ENCODE measurements at regions not wholly inside any gene's neighbourhood (a gene's known extent, or its start where the extent isn't known, plus 50 kb on each side); places are given as distances from the start of the nearest gene placed in this dataset.

DNA sequence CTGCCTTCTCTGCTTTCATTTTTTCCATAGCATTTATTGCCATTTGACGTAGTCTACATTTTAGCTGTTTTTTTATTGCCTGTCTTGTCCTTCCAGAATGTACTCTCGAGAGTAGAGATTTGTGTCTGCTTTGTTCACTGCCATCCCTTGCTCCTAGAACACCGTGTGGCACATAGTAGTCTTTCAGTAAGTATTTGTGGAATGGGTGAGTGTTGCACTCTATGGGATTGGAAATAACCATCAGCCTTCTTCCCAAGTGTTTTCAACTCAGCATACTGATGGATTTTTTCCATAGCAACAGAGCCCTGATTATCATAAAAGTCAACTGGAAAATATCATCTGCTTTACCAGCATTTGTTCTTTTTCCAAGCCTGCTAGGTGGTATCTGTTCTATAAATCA lies 462.6 kb downstream of the ENC1 start:
- Histone ChIP-seq H3K27ac (no peak overlapping the region), H3K9me3 (ENCODE audit: control insufficient read depth, low read length) (no peaks in the 10 kb centered on the region), H3K27me3 (ENCODE audit: control insufficient read depth, insufficient read depth, low read length) (no peaks in the 10 kb centered on the region), H3K4me2 (ENCODE audit: low read length) (no peak overlapping the region), H2AFZ (no peak overlapping the region), H3K9ac (no peak overlapping the region), H3K4me1 (no peaks in the 10 kb centered on the region), H3K79me2 (no peaks in the 10 kb centered on the region), H3K36me3 (ENCODE audit: control insufficient read depth, insufficient read depth, low read length) (no peaks in the 10 kb centered on the region), H3K4me3 (ENCODE audit: low read depth, low read length) (no peak overlapping the region)
- TF ChIP-seq, protein P1, sequence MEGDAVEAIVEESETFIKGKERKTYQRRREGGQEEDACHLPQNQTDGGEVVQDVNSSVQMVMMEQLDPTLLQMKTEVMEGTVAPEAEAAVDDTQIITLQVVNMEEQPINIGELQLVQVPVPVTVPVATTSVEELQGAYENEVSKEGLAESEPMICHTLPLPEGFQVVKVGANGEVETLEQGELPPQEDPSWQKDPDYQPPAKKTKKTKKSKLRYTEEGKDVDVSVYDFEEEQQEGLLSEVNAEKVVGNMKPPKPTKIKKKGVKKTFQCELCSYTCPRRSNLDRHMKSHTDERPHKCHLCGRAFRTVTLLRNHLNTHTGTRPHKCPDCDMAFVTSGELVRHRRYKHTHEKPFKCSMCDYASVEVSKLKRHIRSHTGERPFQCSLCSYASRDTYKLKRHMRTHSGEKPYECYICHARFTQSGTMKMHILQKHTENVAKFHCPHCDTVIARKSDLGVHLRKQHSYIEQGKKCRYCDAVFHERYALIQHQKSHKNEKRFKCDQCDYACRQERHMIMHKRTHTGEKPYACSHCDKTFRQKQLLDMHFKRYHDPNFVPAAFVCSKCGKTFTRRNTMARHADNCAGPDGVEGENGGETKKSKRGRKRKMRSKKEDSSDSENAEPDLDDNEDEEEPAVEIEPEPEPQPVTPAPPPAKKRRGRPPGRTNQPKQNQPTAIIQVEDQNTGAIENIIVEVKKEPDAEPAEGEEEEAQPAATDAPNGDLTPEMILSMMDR (IDR thresholded peaks at IDR 0.05), result no peak

GRCh38 chr5:74174366-74174765 lies 466.2 kb downstream of the ENC1 start:
- TF ChIP-seq, protein P1 (IDR thresholded peaks at IDR 0.05), result no peak
- Histone ChIP-seq H3K9ac (no peak overlapping the region), H3K27ac (no peak overlapping the region)

GRCh38 chr5:74173665-74174064 lies 466.9 kb downstream of the ENC1 start:
- H3K4me3 ChIP-seq (ENCODE audit: low read depth, low read length), result no peak overlapping the region
- no peaks in the 10 kb centered on the region for H3K4me1 ChIP-seq
- no peaks in the 10 kb centered on the region for H3K27me3 ChIP-seq (ENCODE audit: control insufficient read depth, insufficient read depth, low read length)
- no peaks in the 10 kb centered on the region for H3K9me3 ChIP-seq (ENCODE audit: control insufficient read depth, low read length)
- no peak overlapping the region for H3K4me2 ChIP-seq (ENCODE audit: low read length)
- H3K27ac ChIP-seq, result no peak overlapping the region
- no peak overlapping the region for H3K9ac ChIP-seq
- no peaks in the 10 kb centered on the region for H3K36me3 ChIP-seq (ENCODE audit: control insufficient read depth, insufficient read depth, low read length)
- H2AFZ ChIP-seq, result no peak overlapping the region
- TF ChIP-seq, protein P1 (IDR thresholded peaks at IDR 0.05), result no peak
- H3K79me2 ChIP-seq, result no peaks in the 10 kb centered on the region

More at GRCh38 chr5:74174366-74174765, 466.2 kb downstream of the ENC1 start:
- no peak overlapping the region for H2AFZ ChIP-seq
- H3K9me3 ChIP-seq (ENCODE audit: control insufficient read depth, low read length), result no peaks in the 10 kb centered on the region
- H3K4me1 ChIP-seq, result no peaks in the 10 kb centered on the region
- H3K4me2 ChIP-seq (ENCODE audit: low read length), result no peak overlapping the region
- H3K79me2 ChIP-seq, result no peaks in the 10 kb centered on the region
- no peaks in the 10 kb centered on the region for H3K36me3 ChIP-seq (ENCODE audit: control insufficient read depth, insufficient read depth, low read length)
- H3K4me3 ChIP-seq (ENCODE audit: low read depth, low read length), result no peak overlapping the region
- no peaks in the 10 kb centered on the region for H3K27me3 ChIP-seq (ENCODE audit: control insufficient read depth, insufficient read depth, low read length)

- Histone ChIP-seq H3K27me3 (ENCODE audit: control insufficient read depth, insufficient read depth, low read length) (no peaks in the 10 kb centered on the region), H3K4me3 (ENCODE audit: low read depth, low read length) (no peak overlapping the region), H3K4me1 (no peaks in the 10 kb centered on the region), H3K9ac (no peak overlapping the region), H3K36me3 (ENCODE audit: control insufficient read depth, insufficient read depth, low read length) (no peaks in the 10 kb centered on the region), H3K9me3 (ENCODE audit: control insufficient read depth, low read length) (no peaks in the 10 kb centered on the region), H3K4me2 (ENCODE audit: low read length) (no peak overlapping the region), H3K79me2 (no peaks in the 10 kb centered on the region), H3K27ac (no peak overlapping the region), H2AFZ (no peak overlapping the region)
- TF ChIP-seq, protein P1 (IDR thresholded peaks at IDR 0.05), result no peak
Measured at GRCh38 chr5:74173241-74173640, 467.3 kb downstream of the ENC1 start.

- TF ChIP-seq, protein P1 (IDR thresholded peaks at IDR 0.05), result no peak
- Histone ChIP-seq H3K79me2 (no peaks in the 10 kb centered on the region), H3K9ac (no peak overlapping the region), H3K36me3 (ENCODE audit: control insufficient read depth, insufficient read depth, low read length) (no peaks in the 10 kb centered on the region), H2AFZ (no peak overlapping the region), H3K27me3 (ENCODE audit: control insufficient read depth, insufficient read depth, low read length) (no peaks in the 10 kb centered on the region), H3K27ac (no peak overlapping the region), H3K9me3 (ENCODE audit: control insufficient read depth, low read length) (no peaks in the 10 kb centered on the region), H3K4me3 (ENCODE audit: low read depth, low read length) (no peak overlapping the region), H3K4me1 (no peaks in the 10 kb centered on the region), H3K4me2 (ENCODE audit: low read length) (no peak overlapping the region)
Measured at GRCh38 chr5:74169701-74170100, 470.8 kb downstream of the ENC1 start.

All from parathyroid adenoma (tissue), 2 donors.